CD14-positive monocyte (primary cell): ENCODE measurements at regions not wholly inside any gene's neighbourhood (a gene's known extent, or its start where the extent isn't known, plus 50 kb on each side); places are given as distances from the start of the nearest gene placed in this dataset.

Source experiments
- DNase-seq, 3 donors: peaks; one replicate each; pipeline ENCODE4 v3.0.0-alpha.2; 2011 to 2022
- H2AFZ ChIP-seq: 2 replicates; pipeline ENCODE4 v1.6.0; 2012; ENCODE audit warnings: mild to moderate bottlenecking, low read depth, low read length, inconsistent platforms; ENCODE audit not compliant: insufficient read depth, poor library complexity, severe bottlenecking
- H3K27ac ChIP-seq, 2 donors: 1 replicate in 1 of 2; 2 replicates in 1 of 2; pipeline ENCODE4 v1.5.1; 2012 to 2013; ENCODE audit warnings: low read length in 2 of 2, control low read depth in 1 of 2, inconsistent platforms in 1 of 2, low read depth in 1 of 2, mild to moderate bottlenecking in 1 of 2
- H3K27me3 ChIP-seq, 2 donors: one replicate each; pipeline versions ENCODE4 v1.6.0 to v1.6.1; 2011 to 2013; ENCODE audit warnings: low read length in 2 of 2; ENCODE audit not compliant: control insufficient read depth in 2 of 2, insufficient read depth in 2 of 2
- H3K36me3 ChIP-seq, 2 donors: replicated peaks in 1 of 2; 1 replicate in 1 of 2; 2 replicates in 1 of 2; pipeline versions ENCODE4 v1.5.1 to v1.6.1; 2012 to 2013; ENCODE audit warnings: low read length in 2 of 2, control low read depth in 1 of 2, inconsistent platforms in 1 of 2, mild to moderate bottlenecking in 1 of 2; ENCODE audit not compliant: insufficient read depth in 2 of 2, control insufficient read depth in 1 of 2
- H3K4me1 ChIP-seq, 2 donors: 1 replicate in 1 of 2; 2 replicates in 1 of 2; pipeline versions ENCODE4 v1.5.1 to v1.6.1; 2012 to 2013; ENCODE audit warnings: low read length in 2 of 2, control low read depth in 1 of 2, inconsistent platforms in 1 of 2, mild to moderate bottlenecking in 1 of 2, moderate library complexity in 1 of 2; ENCODE audit not compliant: insufficient read depth in 2 of 2, control insufficient read depth in 1 of 2
- H3K4me2 ChIP-seq: replicated peaks from 2 replicates; pipeline ENCODE3; 2012; ENCODE audit warnings: low read length, moderate library complexity, mild to moderate bottlenecking; ENCODE audit not compliant: poor library complexity, severe bottlenecking; ENCODE audit errors: extremely low read depth
- H3K4me3 ChIP-seq, 3 experiments: fragments of 200-600 bp in 1 of 3; sonication (generic) in 1 of 3; replicated peaks in 1 of 3; 1 replicate in 2 of 3; 2 replicates in 1 of 3; pipeline ENCODE4 v1.5.1; 2011 to 2013; ENCODE audit warnings: low read length in 3 of 3, mild to moderate bottlenecking in 3 of 3, control low read depth in 2 of 3, low read depth in 2 of 3, inconsistent platforms in 1 of 3, moderate library complexity in 1 of 3
- H3K79me2 ChIP-seq: 2 replicates; pipeline ENCODE4 v1.6.0; 2012; ENCODE audit warnings: mild to moderate bottlenecking, control low read depth, inconsistent platforms, low read length, moderate library complexity; ENCODE audit not compliant: insufficient read depth
- H3K9ac ChIP-seq: 2 replicates; pipeline ENCODE4 v1.6.0; 2017; ENCODE audit warnings: low read length, mild to moderate bottlenecking; ENCODE audit not compliant: insufficient read depth, poor library complexity, severe bottlenecking
- H3K9me3 ChIP-seq, 2 donors: replicated peaks in 1 of 2; 1 replicate in 1 of 2; 2 replicates in 1 of 2; pipeline versions ENCODE4 v1.5.1 to v1.6.1; 2012 to 2013; ENCODE audit warnings: low read length in 2 of 2, control low read depth in 1 of 2; ENCODE audit not compliant: control insufficient read depth in 1 of 2, insufficient read depth in 1 of 2
- H4K20me1 ChIP-seq: 2 replicates; pipeline ENCODE4 v1.6.0; 2012; ENCODE audit warnings: mild to moderate bottlenecking, low read length, control low read depth, moderate library complexity; ENCODE audit not compliant: insufficient read depth
- H3K27ac Mint-ChIP-seq, 7 donors: one replicate each; pipeline ENCODE4 v1.8.0; 2020; ENCODE audit warnings: mild to moderate bottlenecking in 7 of 7, mixed read lengths in 7 of 7, moderate library complexity in 6 of 7, inconsistent platforms in 2 of 7
- H3K27me3 Mint-ChIP-seq, 3 donors: one replicate each; pipeline ENCODE4 v1.8.0; 2021 to 2022; ENCODE audit warnings: low read depth in 3 of 3, mild to moderate bottlenecking in 3 of 3, mixed read lengths in 3 of 3, moderate library complexity in 3 of 3, inconsistent platforms in 1 of 3
- H3K36me3 Mint-ChIP-seq, 2 donors: one replicate each; pipeline ENCODE4 v1.8.0; 2020; ENCODE audit warnings: mixed read lengths in 2 of 2, inconsistent platforms in 1 of 2, mild to moderate bottlenecking in 1 of 2
- H3K4me1 Mint-ChIP-seq: one replicate; pipeline ENCODE4 v1.8.0; 2020; ENCODE audit warnings: mild to moderate bottlenecking, mixed read lengths
- H3K4me3 Mint-ChIP-seq, 2 donors: one replicate each; pipeline ENCODE4 v1.8.0; 2020; ENCODE audit warnings: mild to moderate bottlenecking in 2 of 2, mixed read lengths in 2 of 2, moderate library complexity in 1 of 2
- H3K9me3 Mint-ChIP-seq, 7 donors: one replicate each; pipeline ENCODE4 v1.8.0; 2020 to 2022; ENCODE audit warnings: mixed read lengths in 7 of 7, mild to moderate bottlenecking in 6 of 7, moderate library complexity in 6 of 7, inconsistent platforms in 2 of 7
- CTCF ChIP-seq: fragments of 200-600 bp; IDR thresholded peaks from one replicate; pipeline ENCODE4 v1.8.0; 2022; ENCODE audit warnings: antibody characterized with exemption, mild to moderate bottlenecking
- WGBS: methylation state at CpG from one replicate; pipeline ENCODE4 v1.1.5; 2013; ENCODE audit warnings: missing lambda C conversion rate; ENCODE audit not compliant: insufficient coverage; 5-methylcytosine and 5-hydroxymethylcytosine counted together
- intact Hi-C, 2 donors: fragments of 100-400 bp; cut with micrococcal nuclease; formaldehyde crosslinking; loops; one replicate each; pipeline versions ENCODE4 v1.15.0 to v1.15.1; 2023

GRCh38 chr2:5576015-5576414, 116.2 kb upstream of the SOX11 start:
- Mint-ChIP-seq H3K4me1 (no peaks in the 10 kb centered on the region), H3K4me3 (no peak overlapping the region), H3K9me3 (peaks cover 0 to 6% (median 3%) of the 10 kb centered on the region in 7 donors), H3K36me3 (no peaks in the 10 kb centered on the region), H3K27ac (no peak overlapping the region), H3K27me3 (peaks cover 0 to 2% (median 1%) of the 10 kb centered on the region in 3 donors)
- no peak for DNase-seq
- intact Hi-C loops = no loop called here
- no peaks in the 10 kb centered on the region for H3K79me2 ChIP-seq
- TF ChIP-seq CTCF = no peak
- H3K27ac ChIP-seq = no peak overlapping the region
- WGBS = no CpG with 5 or more reads among the region's 3 CpGs
- H3K4me1 ChIP-seq = no peaks in the 10 kb centered on the region
- H3K4me2 ChIP-seq = no peak overlapping the region
- no peaks in the 10 kb centered on the region for H3K36me3 ChIP-seq
- H3K4me3 ChIP-seq = no peak overlapping the region
- no peak overlapping the region for H2AFZ ChIP-seq
- H3K9ac ChIP-seq = no peak overlapping the region
- H3K27me3 ChIP-seq = no peaks in the 10 kb centered on the region
- peaks cover 0 to 4% of the 10 kb centered on the region in 2 donors for H3K9me3 ChIP-seq
- H4K20me1 ChIP-seq = no peaks in the 10 kb centered on the region

DNA sequence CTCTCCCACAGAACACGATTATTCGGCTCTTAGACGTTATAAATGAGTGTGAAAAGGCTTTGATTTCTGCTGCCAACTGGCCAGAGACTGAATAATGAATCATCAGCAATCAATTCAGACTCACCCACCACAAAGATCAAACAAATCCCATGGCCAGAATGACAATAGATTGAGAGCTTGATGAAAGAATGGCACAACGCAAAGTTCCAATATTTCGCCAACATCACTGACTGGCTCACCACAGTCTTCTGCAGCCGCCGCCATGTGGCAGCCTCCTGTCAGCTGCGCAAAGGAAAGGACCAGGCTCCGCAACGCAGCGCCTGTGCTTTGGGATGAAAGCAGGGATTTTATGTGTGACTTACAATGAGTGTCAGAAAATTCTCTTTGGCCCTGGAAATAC, 104.4 kb upstream of the SOX11 start:
- H3K27me3 Mint-ChIP-seq = peaks cover 0 to 1% (median 0%) of the 10 kb centered on the region in 3 donors
- H3K4me1 Mint-ChIP-seq = no peaks in the 10 kb centered on the region
- no peak overlapping the region for H3K4me3 Mint-ChIP-seq
- H3K27me3 ChIP-seq = no peaks in the 10 kb centered on the region
- H3K36me3 Mint-ChIP-seq = no peaks in the 10 kb centered on the region
- peaks cover 0 to 7% of the 10 kb centered on the region in 2 donors for H3K9me3 ChIP-seq
- H2AFZ ChIP-seq = no peak overlapping the region
- H3K27ac Mint-ChIP-seq = no peak overlapping the region
- H3K4me1 ChIP-seq = no peaks in the 10 kb centered on the region
- no peak for DNase-seq
- H3K4me2 ChIP-seq = no peak overlapping the region
- H3K9me3 Mint-ChIP-seq = peaks cover 1 to 17% (median 4%) of the 10 kb centered on the region in 7 donors
- TF ChIP-seq CTCF = no peak
- no peaks in the 10 kb centered on the region for H3K79me2 ChIP-seq
- H4K20me1 ChIP-seq = no peaks in the 10 kb centered on the region
- H3K4me3 ChIP-seq = no peak overlapping the region
- WGBS = 94% methylated on average over 8 of the region's 11 CpGs
- H3K9ac ChIP-seq = no peak overlapping the region
- H3K36me3 ChIP-seq = no peaks in the 10 kb centered on the region
- intact Hi-C loops = no loop called here
- no peak overlapping the region for H3K27ac ChIP-seq
